ENCODE measurements at regions not wholly inside any gene's neighbourhood (a gene's known extent, or its start where the extent isn't known, plus 50 kb on each side); places are given as distances from the start of the nearest gene placed in this dataset.
"Not testable (repeated sequence)": the region's sequence is repeated elsewhere in the genome, so short reads cannot be mapped to it uniquely, and the experiment has no call there.

- no peak for DNase-seq
These were observed 89.8 kb downstream of the RHOU start for GRCh38 chr1:228825041-228825440.

GRCh38 chr1:228825840-228826484, 90.7 kb downstream of the RHOU start:
- DNase-seq = no peak

GRCh38 chr1:228827019-228827418, 91.7 kb downstream of the RHOU start:
- DNase-seq = no peak

DNA sequence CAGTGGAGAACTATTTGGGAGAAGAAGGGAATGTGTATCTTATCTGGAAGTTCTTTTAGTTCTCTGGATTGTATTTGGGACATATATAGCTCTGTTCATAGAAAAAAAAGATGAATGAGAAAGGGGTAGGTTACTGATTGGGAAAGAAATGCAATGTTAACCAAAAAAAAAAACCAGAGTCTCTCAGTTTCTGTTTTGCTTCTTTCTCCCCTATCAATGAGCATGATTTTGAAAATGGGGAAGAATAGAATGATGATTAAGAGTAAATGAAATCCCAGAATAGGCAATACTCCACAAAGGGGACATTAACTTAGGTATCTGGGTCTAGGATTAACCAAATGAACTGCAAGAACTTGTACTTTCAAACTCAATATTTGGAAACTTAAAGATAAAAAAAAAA, 92.9 kb downstream of the RHOU start:
- DNase-seq = no peak

- DNase-seq = no peak
These were observed 95.1 kb downstream of the RHOU start for GRCh38 chr1:228830185-228830953.

DNA sequence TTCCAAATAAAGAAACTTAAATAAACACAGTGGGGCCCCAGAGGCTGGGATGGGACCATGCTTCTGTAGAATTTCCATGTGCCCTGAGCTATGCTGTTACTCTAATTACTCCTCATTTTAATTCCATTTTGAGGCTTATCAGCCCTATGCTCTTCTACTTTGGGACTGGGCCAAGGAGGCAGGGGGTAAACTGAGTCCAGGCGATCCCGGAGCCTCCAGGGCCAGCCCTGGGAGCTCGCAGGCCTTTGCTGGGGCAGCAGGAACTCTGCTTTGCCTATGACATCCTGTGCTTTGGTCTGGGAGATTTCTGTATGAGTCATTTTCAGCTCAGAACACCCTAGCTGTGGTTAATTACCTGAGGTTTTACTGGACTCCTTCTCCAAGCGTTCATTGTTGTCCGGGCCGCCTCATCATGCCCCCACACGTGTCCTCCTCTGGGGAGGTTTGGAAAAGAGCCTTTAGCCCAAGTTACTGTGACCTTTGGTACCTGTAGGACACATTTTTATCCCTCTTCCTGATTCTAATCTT, 95.7 kb downstream of the RHOU start:
- DNase-seq = no peak

GRCh38 chr1:228833911-228834688, 98.8 kb downstream of the RHOU start:
- no peak for DNase-seq

DNA sequence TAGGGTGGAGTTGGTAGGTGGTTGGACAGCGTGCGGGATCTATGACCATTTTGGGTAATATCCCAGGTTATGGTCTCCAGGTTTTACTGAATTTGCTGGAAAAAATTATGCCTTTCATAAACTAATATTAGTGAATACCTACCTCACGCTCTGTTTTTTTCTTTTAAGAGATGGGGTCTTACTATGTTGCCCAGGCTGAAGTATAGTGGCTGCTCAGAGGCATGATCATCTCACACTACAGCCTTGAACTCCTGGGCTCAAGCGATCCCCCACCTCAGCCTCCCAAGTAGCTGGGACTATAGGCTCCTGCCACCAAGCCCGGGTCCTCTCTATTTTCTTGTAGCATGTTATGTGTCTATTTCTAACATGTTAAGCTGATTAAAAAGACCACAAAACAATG, 100.2 kb downstream of the RHOU start:
- DNase-seq = no peak

- no peak for DNase-seq
These were observed 100.6 kb downstream of the RHOU start for GRCh38 chr1:228835911-228836310.

DNA sequence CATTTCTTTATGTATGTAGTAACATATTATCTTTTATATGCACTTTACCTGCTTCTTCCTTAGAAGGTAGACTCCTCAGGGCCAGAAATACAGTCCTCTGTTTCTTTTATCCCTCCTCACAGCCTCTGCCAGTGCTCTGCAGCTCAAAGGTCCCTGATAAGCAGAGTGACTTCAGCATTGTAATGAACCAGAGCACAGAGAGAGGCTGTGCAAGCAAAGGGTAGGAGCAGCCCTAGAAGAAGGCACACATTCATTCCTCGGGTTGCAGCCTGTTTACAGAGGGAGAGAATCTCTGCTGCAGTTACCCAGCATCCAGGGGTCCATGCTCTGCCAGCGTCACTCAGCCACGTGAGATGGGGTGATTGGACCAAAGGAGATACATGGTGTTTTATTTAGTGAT, 101.1 kb downstream of the RHOU start:
- no peak for DNase-seq

- no peak for DNase-seq
These were observed 101.8 kb downstream of the RHOU start for GRCh38 chr1:228837032-228837431.

DNA sequence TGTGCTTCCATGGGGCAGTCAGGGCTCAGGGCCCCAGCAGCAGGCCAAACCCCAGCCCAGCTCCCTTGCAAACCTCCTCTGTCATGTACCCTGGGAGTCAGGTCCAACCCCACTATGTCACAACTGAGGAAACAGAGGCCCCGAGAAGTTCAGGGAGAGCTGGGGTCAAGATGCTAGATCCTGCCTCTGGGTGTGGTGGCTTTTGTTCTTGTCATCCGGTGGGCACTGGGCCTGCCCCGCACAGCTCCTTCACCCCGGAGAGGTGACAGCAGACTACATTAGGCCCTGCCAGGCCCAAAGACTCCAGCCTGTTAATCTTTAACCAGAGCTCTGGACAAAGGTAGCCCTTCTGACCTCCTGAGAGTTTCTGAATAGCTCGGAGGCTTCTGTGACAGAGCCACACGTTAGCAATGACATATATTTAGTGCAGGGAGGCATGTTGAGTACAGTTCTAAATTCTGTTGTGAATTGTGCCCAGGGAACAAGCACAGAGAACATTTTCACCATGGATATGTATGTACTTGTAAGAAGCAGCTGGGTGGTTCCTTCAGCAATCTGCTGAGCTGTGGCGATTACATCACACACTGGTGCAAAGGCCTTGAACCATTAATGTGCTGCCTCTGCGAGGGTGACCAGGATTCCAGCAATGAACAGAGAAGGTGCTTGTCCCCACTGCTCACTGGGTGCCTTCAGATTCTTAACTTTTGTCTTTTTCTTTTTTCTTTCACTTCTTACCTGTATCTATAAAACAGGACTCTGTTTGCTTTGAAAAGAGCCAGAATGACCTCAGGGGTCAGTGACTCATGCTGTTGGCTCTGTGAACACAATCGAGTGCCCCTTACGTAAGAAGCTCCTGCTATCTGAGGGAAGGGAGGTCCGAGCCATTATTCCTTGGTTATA, 102.8 kb downstream of the RHOU start:
- DNase-seq = no peak

- DNase-seq = no peak
These were observed 103.6 kb downstream of the RHOU start for GRCh38 chr1:228838717-228839500.

- DNase-seq = no peak
These were observed 104.4 kb downstream of the RHOU start for GRCh38 chr1:228839656-228840055.

- DNase-seq = no peak
These were observed 106.4 kb downstream of the RHOU start for GRCh38 chr1:228841632-228842031.

DNA sequence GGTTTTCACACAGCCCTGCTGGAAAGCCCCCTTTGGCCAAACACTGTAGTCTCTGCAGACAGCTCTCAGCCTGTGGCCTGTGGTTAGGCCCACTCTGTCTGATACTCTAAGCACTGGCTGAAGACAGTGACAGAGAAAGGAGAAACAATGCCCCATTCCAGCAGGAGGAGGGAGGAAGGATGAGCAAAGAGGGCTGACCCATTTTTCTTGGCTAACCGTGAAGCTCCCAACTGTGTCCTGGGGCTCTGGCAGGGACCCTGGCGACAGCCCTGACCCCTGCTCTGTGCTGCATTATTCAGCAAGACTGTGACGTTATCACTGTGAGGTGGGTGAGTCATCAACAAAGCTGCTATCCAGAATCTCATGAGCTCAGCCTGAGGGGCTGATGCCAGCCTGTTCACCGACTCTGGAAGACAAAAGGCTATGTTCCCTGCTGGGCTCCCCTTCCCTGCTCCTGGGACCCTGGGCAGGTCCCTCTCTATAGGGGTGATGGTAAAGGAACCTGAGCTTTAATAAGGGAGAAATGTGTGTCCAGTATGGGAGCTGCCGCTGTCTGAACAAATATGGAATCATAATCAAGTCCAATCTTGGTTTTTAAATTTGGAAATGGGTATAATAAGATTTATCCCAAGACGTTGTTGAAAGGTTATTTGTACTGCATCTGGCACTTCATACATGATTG, 107.0 kb downstream of the RHOU start:
- no peak for DNase-seq

DNA sequence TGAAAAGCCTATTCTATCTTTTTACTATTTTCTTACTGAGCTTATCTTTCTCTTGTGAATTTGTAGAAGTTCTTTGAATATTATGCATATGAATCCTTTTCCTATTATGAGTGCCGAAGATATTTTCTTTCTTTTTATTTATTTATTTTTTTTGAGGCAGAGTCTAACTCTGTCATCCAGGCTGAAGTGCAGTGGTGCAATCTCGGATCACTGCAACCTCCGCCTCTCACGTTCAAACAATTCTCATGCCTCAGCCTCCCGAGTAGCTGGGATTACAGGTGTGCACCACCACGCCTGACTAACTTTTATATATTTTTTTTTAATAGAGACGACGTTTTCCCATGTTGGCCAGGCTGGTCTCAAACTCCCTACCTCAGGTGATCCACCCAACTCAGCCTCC, 109.8 kb downstream of the RHOU start:
- no peak for DNase-seq

DNA sequence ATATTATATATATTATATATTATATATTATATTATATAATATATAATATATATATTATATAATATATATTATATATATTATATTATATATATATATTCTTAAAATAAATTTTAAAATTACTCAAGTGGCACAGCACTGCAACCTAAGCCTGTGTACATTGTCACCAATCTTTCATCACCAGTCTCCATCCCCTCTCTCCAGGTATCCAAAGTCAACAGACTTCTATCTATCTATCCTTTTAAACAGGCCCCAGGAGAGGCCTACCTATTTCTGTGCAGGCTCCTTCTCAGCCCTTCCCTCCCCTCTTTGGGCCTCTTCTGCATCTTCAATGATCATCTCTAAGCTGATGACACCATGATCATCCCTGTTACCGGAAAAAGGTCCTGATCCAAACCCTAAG, 111.7 kb downstream of the RHOU start:
- no peak for DNase-seq

DNA sequence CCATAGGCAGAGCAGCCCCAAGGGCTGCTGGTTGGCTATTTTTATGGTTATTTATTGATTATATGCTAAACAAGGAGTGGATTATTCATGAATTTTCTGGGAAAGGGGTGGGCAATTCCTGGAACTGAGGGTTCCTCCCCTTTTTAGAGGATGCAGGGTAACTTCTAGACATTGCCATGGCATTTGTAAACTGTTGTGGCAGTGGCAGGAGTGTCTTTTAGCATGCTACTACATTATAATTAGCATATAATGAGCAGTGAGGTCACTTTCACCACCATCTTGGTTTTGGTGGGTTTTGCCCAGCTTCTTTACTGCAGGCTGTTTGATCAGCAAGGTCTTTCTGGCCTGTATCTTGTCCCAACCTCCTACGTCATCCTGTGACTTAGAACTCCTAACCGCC, 112.2 kb downstream of the RHOU start:
- DNase-seq = not testable (repeated sequence)

GRCh38 chr1:228848406-228848805, 113.1 kb downstream of the RHOU start:
- DNase-seq = no peak

GRCh38 chr1:228849011-228849541, 113.8 kb downstream of the RHOU start:
- no peak for DNase-seq
